GM18870 (cell line): ENCODE measurements at regions not wholly inside any gene's neighbourhood (a gene's known extent, or its start where the extent isn't known, plus 50 kb on each side); places are given as distances from the start of the nearest gene placed in this dataset.
"Not testable (repeated sequence)": the region's sequence is repeated elsewhere in the genome, so short reads cannot be mapped to it uniquely, and the experiment has no call there.

Source experiments
- ATAC-seq: cut with Tn5 transposase; IDR thresholded peaks from one replicate; pipeline ENCODE4 v1.9.1; 2021; ENCODE audit warnings: moderate library complexity; ENCODE audit not compliant: unreplicated experiment

DNA sequence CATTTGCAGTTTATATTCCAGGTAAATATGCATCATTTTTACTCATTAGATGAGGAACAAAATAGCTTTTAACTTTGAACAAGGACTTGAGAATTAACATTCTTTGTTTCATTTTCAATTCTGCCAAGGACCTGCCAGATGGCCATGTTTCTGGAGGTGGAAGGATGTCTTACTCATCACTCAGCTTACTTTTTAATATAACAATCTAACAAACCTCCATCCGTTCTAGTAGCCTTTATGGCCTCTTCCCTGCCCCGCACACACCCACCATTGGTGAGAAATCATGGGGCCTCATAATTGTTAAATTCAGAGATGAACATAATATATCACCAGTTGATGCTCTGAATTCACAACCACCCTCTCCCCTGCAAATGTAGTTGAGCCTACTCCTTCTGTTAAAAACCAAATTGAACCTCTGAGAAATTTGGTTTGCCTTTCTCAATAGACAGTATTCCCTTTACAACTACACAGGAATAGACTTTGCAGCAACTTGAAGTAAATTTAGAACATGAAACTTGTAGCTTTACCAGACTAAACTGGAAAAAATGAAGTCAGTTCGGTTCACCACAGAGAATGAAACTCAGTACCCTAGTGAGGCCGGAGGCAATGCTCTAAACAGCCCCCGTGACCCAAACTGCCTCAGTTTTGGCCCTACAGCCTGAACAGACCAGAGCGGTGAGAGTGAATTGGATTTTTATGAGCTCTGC lies 50.1 kb upstream of the ACSL4 start:
- ATAC-seq, result peak; percentile 81

DNA sequence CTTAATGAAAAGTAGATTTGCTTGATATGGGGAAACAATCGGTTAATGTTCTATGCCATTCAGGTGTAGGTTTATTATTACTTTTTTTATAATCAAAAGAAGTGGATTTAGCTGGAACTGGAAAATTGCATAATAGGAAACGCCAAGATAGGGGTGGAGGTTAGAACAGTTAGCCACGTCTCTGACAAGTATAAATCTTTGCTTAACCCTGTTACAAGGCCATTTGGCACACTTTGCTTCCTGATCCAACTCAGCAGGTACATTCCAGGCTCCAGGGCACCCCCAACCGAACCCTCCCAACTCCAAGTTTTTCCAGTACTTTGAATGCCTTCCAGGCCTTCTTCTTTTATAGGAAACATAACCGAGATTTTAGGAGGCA lies 50.6 kb upstream of the ACSL4 start:
- no peak for ATAC-seq

DNA sequence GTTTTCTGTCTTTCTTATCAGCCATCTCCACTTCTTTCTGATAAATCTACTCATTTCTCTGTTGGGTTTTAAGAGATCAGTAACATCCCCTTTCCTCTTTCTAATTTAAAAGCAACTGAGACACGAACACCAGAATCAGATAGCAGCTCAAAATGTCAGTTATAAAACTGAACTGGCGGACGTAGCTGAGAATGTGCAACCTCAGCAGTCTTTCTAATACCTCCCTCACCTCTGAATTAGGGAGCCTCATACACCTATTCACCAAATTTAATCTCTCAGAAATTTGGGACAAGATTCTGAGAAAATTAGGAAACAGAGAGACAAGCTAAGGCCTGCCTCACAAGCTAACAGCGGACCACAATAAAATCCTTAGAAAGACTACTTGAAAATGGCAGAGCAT lies 52.0 kb upstream of the ACSL4 start:
- no peak for ATAC-seq

DNA sequence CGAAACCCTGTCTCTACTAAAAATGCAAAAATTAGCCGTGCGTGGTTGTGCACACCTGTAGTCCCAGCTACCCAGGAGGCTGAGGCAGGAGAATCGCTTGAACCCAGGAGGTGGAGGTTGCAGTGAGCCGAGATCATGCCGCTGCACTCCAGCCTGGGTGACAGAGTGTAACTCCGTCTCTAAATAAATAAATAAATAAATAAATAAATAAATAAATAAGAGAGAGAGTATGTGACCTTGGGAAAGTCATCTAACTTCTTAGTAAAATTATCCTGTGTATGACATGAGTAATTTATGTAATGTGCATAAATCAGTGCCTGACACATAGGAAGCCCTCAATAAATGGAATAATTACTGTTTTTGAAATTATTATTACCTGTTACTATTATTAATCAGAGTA lies 57.5 kb upstream of the ACSL4 start:
- ATAC-seq, result not testable (repeated sequence)

DNA sequence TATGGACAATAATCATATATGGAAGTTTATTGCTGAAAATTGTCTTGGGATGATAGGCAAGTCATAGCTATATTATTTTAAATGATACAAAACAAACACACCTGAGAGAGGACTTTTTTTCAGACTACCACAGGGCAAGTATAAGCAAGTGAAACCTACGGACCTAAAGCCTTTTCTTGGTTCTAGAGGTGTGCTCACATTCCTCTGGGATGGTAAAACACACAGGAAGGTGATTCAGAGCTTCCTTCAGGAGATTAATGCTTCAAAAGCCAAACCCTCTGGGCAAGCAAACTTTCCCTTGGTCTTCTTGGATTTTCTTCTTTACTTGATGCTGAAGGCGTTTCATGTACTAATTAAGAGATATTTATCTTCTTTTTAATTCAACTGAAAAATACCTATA lies 60.1 kb upstream of the ACSL4 start:
- no peak for ATAC-seq

DNA sequence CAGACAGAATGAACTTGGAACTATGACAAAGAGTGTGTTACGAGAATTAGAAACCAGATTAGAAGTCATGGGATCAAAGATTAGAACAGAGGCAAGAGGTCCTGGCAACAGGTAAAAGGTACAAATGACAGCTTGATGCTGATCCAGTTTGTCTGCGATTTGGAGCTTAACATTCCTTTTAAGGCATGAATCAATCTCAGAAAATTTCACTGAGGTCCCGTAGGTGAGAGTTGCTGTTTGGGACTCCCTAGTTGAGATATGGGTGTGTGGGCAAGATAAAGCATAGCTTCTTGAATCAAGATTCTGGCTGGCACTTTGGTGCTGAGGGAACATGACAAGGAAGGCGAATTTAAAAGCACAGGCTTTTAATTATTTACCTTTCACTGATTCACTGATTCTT lies 62.6 kb upstream of the ACSL4 start:
- ATAC-seq, result no peak

DNA sequence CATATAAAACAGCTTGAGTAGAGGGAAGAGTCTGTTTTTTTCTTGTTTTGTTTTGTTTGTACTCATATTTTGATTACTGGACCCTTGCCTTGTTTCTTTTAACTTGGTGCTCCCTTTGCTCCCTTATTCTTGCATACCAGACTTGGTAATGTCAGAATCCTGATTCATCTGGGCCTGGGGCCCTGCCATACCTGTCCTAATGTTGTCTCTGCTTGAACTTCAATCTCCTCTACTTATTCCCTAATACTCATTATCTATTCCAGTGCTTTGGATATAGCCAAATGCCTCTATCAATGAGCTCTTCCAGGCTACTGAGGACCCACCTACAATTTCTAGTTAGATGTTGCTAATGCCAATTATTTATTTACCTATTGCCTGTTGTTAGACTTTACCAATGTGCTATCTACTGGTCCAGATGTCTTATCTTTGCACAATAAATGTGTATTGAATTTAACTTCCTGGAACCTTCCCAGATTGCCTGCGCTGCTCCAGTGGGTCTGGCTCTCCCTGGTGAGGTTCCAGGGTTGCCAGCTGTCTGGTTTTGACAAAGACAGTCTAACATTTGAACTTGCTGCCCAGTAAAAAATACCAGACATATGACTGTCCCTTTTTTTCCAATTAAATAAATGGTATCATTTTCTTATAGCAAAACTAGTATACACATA lies 64.4 kb upstream of the ACSL4 start:
- ATAC-seq, result no peak

DNA sequence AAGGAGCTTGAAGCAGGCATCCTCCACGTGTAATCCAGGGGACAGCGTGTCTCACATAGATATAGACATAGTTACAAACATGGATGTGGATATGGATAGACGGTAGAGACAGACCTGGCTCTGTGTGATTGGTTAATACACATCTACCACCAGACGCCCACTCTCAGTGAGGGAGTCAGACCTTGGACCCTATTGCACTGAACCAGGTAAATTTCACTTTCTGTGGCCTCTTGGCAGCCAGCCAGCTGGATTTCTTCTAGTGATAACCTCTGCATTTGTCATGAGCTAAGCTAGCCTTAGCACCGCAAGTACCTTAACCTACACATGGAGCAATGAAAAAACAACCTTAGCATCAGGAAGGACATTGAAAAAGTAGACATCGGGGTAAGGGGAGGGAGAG lies 79.2 kb upstream of the ACSL4 start:
- no peak for ATAC-seq

DNA sequence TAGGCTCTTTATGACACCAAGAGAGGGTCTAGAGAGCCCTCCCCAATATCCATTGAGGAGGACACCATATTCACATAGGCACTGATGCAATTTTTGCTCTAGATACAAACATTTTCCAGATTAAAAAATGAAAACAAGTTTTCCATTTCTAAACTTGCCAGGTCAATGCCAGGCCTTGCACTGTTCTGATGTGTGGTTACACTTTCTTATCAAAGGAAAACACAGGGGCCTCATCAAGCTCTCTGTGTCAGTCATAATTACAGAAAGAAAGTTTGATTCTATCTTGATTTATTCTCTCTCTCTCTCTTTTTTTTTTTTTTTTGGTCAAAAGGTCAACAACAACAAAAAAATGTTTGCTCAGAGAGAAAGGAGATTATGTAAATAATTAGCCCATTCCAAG lies 80.2 kb upstream of the ACSL4 start:
- ATAC-seq, result no peak

DNA sequence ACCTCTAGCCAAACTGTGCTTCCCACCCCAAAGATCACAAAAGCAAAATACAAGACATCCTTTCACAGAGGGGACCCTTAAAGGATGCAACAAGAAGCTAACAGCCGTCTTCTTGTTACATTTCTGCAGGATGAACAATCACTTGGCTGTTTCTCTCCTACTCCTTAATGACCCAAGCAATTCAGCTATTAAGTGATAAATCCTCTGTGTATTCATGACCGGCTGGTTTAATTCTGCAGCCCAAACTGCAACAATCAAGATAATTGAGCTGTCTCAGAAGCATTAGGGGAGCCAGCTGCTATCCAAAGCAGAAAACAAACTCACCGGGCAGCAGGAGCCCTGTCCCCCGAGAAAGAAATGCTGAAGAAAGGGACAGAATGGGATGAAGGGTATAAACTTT lies 85.9 kb upstream of the ACSL4 start:
- no peak for ATAC-seq

DNA sequence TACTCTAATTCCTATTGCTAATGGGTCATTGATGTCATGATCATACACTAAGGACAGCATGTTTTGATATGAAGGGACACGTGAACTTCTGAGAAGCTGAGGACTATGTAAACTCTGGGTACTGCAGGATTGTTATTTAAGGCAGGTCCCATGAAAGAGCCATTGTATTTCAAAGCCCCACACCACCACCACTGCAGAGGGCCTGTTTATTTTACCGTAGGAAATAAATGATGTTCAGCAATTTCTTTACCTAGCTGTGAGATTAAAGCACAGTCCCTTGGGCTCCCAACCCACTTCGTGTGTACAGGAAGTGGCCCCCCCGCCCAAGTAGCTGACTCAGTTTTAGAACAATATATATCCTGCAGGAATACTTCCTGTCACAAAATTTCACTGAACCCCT lies 89.8 kb upstream of the ACSL4 start:
- ATAC-seq, result no peak

DNA sequence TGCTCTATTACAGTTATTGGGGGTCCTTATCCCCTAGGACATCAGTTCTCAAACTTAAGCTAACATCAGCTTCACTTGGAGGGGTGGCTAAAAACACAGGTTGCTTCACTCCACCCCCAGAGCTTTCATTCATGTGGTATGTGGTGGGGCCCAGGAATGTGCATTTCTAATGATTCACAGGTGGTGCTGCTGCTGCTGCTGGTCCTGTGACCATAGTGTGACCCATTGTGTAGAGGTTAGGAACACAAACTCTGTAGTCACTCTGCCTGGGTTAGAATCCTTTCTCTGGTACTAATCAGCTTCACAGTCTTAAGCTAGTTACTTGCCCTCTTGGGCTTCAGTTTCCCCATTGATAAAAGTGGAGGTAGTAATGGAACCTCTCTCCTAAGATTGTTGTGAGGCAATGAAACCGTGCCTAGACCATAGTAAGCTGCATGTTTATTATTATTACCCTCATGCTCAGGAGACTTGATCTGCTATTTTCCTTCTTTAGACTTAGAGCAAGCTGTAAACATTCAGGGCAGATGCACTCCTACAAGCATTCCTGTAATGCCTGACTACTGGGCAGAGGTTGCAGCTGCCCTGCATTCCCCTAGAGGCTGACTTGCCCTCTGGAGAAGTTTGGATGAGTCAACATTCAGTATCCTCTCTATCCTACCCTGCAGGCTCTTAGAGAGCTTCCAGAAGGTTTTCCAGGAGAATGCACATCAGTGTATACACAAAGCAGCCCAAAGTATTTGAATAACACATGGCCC lies 94.1 kb upstream of the ACSL4 start:
- no peak for ATAC-seq

DNA sequence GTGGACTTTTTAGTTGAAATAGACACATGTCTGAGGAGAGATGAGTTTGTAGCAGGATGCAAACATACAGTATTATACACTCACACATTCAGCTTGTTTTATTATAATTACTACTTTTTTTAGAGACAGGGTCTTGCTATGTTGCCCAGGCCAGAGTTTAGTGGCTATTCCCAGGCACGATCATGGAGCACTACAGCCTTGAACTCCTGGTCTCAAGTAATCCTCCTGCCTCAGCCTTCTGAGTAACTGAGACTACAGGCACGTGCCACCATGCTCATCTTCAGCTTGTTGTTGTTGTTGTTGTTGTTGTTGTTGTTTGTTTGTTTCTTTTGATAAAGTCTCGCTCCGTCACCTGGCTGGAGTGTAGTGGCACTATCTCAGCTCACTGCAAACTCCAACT lies 94.7 kb upstream of the ACSL4 start:
- no peak for ATAC-seq

DNA sequence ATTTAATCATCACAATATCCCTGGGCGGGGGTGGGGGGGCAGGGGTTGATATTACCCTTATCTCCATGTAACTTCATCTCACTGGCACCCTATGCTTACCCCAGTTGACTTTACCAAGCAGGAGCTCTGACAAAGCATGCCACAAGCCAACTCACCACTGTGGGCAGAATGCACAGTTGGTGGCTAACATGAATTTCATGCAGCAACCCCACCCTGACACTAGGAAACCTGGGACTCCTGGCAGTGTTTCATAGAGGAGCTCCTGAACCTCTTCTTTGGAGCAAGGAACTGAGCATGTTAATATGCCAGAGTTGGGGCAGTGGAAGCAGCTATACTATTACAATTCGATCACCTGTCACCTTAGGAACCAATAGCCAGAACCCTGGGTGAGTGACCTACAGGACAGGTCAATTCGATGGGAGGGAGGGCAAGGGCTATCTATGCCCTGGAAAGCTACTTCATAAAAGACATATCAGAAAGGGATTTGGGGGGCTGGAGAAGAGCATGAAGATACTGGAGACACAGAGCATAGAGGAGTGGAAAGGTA lies 97.2 kb upstream of the ACSL4 start:
- no peak for ATAC-seq

DNA sequence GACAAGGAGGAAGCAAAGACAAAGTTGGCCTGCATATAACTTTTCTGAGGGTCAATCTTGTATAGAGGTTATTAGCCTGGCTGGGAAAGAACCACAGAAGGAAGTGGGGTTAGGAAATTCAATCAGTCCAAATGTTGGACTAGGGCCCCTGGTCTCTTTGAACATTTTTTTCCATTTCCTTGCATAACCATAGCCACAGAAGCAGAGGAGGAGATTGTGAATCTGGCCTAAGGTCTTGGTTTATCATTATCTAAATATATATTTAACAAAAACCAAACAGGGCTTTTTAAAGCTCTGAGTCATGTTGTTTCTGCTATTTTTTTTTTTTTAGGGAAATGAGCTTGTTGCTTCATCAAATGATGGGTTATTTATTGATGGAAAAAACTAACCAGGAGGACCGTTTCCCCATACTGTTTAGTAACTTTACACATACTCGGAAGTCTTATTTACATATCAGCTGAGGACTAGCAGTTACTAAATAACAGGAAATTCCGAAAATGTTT lies 97.7 kb upstream of the ACSL4 start:
- peak; percentile 85 for ATAC-seq

DNA sequence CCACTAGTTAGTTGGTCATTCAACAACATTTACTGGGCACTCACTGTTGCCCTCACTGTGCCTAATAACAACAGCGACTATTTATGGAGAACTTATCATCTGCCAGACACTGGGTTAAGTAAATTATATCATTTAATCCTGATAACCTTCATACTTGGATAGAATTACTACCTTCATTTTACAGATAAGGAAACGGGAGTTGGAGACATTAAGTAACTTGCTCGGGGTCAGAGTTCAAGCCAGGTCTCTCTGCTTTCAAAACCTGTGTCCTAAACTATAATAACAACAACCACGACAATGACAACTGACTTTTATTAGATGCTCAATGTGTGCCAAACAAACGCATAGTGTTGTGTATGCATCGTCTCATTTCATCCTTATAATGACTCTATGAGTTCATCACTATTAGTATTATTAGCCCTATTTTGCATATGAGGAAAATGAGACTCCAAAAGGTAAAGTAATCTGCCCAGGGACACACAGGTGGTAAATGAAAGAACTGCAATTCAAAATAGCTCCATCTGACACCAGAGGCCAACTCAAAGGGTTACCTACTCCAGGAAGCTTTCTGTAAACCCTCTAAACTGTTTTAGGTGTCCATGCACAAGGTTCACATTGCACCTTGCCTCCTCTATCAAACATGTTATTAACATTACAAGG lies 98.4 kb upstream of the ACSL4 start:
- peak; percentile 35 for ATAC-seq

DNA sequence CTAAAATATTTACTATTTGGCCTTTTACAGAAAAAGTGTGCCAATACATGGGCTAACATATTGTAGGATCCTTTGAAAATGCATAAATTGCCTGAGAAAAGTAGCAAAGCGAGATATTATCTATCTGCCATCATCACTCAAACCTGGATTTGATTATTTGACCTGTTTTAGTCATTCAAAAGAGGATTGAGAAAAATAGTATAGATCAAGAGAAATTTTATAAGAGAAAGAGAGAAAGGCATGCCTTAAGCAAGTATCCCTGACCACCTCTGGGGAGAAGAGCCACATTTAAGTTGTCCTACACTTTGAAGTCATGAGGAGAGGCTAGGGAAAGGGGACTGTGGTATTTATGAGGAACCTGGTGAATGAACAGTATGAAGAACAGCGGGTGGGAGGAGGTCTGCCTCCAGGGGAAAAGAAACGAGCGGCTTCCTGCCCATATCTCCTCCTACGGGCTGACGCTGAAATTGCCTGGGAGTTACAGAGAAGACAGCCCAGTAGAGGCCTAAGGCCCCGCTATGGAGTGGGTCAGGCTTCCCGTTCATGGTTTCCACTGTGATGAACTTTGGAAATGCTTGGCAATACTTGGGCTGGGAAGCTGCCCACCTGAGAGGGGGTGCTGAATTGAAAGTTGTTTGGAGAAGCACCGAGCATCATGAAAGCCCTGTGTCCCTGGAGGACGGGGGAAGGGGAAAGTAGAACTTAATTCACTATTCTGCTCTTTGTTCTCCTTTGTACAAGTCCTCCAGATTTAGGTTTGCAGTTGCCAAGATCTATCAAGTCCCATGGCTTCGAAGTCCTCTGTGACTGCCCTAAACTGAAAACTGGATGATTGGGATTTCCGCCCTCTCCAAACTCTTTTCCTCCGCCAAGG lies 106.9 kb upstream of the ACSL4 start:
- ATAC-seq, result no peak

DNA sequence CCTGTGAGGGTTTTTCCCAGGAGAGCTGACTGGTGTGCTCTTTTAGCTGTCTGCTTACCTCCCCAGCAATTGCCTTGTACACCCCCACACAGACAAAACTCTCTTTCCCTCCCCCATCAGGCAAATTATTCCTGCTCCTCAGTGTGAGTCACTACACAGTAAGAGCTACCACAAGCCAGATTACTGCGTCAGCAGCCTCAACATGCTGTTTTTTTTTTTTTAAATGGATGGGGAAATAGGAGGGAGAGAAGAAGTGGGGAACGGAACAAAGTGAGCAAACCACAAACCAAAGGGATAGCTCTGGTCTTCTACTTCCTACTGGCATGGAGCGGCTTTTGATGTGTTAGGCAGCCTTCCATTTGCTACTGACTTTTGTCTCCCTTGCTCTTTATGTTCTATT lies 107.5 kb upstream of the ACSL4 start:
- ATAC-seq, result no peak

DNA sequence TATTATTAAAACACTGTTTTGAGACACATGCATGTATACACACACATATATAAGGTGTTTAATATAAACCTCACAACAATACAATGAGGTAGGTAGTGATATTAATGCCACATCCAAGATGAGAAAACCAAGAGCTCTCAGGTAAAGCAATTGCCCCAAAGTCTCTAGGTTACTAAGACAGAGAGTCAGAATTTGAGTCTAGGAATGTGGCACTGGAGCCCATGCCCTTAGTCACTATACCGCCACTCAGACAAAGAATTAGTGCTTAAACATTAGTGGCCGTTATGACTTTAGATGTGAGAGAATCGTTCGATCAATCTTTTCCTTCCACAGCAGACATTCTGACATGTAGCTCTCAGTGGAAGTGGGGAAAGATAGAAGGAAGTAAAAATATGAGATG lies 108.2 kb upstream of the ACSL4 start:
- ATAC-seq, result no peak

DNA sequence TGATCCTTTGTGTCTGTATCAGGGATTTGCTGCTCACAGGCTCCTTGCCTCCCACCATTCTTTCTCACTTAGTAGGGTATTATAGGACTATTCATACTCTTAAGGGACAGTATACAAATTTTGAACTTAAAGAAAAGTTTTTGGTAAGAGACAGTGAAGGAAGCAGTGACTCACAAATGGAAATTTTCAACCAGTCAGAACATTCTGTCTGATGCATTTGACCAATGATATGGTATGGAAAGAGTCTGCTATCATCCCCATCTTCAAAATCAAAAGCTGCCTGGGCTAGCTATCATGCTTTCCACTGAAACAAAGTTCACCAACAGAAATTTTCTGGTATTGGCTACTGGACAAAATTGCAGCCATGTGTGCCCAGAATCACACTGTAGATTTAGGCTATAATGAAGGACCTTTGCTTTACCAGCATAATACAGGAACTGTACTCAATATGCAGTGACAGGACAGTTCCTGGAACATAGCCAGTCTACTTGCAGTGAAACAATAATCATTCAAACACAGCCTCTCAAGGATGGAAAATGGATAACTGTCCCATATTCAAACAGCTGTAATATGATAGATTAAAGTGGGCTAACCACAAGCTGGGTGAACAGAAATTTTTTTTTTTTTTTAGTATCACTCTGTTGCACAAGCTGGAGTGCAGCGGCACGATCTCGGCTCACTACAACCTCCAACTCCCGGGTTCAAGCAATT lies 109.0 kb upstream of the ACSL4 start:
- no peak for ATAC-seq
